K562 (cell line): ENCODE measurements at regions not wholly inside any gene's neighbourhood (a gene's known extent, or its start where the extent isn't known, plus 50 kb on each side); places are given as distances from the start of the nearest gene placed in this dataset.

Experiments
- CBX8 ChIP-seq: fragments of 200-600 bp; sonication (generic); IDR thresholded peaks from 2 replicates; pipeline ENCODE4 v1.6.1; 2012; ENCODE audit warnings: borderline replicate concordance, mixed run types, low read depth, mild to moderate bottlenecking, moderate library complexity, mixed read lengths, low read length, control low read depth, inconsistent platforms; ENCODE audit not compliant: poor library complexity, severe bottlenecking; ENCODE audit errors: extremely low read depth
- NBN ChIP-seq: fragments of 450-650 bp; IDR thresholded peaks from 2 replicates; pipeline ENCODE4 v1.6.1; 2016; ENCODE audit warnings: low read depth, mild to moderate bottlenecking
- SAFB2 ChIP-seq: fragments of 200-400 bp; formaldehyde crosslinking; IDR thresholded peaks from 2 replicates; pipeline ENCODE4 v1.6.1; 2018; ENCODE audit warnings: borderline replicate concordance, low read length, low read depth, moderate library complexity; ENCODE audit not compliant: severe bottlenecking
- ZNF174 ChIP-seq: fragments of 250-450 bp; sonication (Bioruptor Pico); IDR thresholded peaks from 2 replicates; pipeline ENCODE4 v1.4.0; 2020; ENCODE audit warnings: mild to moderate bottlenecking
- ZNF436 ChIP-seq: fragments of 250-450, 450-650 bp; sonication (Bioruptor Pico); formaldehyde crosslinking; IDR thresholded peaks from 2 replicates; pipeline ENCODE4 v1.7.0; 2020; ENCODE audit warnings: mild to moderate bottlenecking
- TF ChIP-seq, protein P1 (sequence below): fragments of 450-650 bp; IDR thresholded peaks from 2 replicates; pipeline ENCODE4 v1.6.1; 2016; ENCODE audit warnings: mild to moderate bottlenecking, moderate library complexity
- TF ChIP-seq, protein P2 (sequence below): fragments of 250-450 bp; sonication (Bioruptor Pico); IDR thresholded peaks from 2 replicates; pipeline ENCODE4 v1.5.0; 2020; ENCODE audit warnings: mild to moderate bottlenecking

DNA sequence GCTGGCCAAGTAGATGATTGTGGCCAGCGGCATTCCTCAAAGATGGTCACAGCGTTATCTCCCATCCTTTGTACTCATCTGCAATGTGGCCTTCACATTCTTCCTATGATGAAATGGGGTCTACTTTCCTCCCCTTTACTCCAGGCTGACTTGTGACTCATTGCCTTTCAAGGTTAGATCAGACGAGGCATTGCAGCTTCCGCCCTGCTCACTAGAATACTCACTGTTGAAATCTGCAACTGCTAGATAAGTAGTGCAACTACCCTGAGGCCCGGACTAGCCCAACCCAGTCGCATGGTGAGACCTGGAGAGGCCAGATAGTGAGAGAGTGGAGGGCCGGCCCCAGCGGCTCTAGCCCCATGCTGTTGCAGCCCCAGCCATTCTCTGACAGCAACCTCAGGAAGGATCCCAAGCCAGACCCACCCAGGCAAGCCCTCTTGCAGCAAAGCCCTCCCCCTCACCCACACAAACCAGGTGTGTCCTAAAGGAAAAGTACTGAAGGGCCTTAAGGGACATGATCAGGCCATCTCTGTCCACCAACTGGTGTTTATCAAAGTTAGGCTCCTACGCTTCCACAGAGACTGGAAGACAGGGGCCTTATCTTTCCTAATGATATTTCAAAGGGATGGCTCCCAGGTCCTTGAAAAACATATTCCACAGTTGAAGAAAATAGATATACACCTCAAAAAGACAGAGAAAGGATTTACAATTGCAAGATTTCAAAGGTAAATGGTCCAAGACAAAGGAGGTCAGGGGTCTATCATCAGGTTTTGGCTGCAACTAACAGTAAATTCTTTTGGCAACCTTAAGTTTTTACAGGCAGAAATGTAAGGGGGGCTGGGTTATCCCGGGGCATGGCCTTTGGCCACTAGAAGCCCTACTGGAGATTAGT is 107.2 kb upstream of the TRIM24 start (continued):
- TF ChIP-seq, protein P1, sequence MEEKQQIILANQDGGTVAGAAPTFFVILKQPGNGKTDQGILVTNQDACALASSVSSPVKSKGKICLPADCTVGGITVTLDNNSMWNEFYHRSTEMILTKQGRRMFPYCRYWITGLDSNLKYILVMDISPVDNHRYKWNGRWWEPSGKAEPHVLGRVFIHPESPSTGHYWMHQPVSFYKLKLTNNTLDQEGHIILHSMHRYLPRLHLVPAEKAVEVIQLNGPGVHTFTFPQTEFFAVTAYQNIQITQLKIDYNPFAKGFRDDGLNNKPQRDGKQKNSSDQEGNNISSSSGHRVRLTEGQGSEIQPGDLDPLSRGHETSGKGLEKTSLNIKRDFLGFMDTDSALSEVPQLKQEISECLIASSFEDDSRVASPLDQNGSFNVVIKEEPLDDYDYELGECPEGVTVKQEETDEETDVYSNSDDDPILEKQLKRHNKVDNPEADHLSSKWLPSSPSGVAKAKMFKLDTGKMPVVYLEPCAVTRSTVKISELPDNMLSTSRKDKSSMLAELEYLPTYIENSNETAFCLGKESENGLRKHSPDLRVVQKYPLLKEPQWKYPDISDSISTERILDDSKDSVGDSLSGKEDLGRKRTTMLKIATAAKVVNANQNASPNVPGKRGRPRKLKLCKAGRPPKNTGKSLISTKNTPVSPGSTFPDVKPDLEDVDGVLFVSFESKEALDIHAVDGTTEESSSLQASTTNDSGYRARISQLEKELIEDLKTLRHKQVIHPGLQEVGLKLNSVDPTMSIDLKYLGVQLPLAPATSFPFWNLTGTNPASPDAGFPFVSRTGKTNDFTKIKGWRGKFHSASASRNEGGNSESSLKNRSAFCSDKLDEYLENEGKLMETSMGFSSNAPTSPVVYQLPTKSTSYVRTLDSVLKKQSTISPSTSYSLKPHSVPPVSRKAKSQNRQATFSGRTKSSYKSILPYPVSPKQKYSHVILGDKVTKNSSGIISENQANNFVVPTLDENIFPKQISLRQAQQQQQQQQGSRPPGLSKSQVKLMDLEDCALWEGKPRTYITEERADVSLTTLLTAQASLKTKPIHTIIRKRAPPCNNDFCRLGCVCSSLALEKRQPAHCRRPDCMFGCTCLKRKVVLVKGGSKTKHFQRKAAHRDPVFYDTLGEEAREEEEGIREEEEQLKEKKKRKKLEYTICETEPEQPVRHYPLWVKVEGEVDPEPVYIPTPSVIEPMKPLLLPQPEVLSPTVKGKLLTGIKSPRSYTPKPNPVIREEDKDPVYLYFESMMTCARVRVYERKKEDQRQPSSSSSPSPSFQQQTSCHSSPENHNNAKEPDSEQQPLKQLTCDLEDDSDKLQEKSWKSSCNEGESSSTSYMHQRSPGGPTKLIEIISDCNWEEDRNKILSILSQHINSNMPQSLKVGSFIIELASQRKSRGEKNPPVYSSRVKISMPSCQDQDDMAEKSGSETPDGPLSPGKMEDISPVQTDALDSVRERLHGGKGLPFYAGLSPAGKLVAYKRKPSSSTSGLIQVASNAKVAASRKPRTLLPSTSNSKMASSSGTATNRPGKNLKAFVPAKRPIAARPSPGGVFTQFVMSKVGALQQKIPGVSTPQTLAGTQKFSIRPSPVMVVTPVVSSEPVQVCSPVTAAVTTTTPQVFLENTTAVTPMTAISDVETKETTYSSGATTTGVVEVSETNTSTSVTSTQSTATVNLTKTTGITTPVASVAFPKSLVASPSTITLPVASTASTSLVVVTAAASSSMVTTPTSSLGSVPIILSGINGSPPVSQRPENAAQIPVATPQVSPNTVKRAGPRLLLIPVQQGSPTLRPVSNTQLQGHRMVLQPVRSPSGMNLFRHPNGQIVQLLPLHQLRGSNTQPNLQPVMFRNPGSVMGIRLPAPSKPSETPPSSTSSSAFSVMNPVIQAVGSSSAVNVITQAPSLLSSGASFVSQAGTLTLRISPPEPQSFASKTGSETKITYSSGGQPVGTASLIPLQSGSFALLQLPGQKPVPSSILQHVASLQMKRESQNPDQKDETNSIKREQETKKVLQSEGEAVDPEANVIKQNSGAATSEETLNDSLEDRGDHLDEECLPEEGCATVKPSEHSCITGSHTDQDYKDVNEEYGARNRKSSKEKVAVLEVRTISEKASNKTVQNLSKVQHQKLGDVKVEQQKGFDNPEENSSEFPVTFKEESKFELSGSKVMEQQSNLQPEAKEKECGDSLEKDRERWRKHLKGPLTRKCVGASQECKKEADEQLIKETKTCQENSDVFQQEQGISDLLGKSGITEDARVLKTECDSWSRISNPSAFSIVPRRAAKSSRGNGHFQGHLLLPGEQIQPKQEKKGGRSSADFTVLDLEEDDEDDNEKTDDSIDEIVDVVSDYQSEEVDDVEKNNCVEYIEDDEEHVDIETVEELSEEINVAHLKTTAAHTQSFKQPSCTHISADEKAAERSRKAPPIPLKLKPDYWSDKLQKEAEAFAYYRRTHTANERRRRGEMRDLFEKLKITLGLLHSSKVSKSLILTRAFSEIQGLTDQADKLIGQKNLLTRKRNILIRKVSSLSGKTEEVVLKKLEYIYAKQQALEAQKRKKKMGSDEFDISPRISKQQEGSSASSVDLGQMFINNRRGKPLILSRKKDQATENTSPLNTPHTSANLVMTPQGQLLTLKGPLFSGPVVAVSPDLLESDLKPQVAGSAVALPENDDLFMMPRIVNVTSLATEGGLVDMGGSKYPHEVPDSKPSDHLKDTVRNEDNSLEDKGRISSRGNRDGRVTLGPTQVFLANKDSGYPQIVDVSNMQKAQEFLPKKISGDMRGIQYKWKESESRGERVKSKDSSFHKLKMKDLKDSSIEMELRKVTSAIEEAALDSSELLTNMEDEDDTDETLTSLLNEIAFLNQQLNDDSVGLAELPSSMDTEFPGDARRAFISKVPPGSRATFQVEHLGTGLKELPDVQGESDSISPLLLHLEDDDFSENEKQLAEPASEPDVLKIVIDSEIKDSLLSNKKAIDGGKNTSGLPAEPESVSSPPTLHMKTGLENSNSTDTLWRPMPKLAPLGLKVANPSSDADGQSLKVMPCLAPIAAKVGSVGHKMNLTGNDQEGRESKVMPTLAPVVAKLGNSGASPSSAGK: peak; percentile 31; the same call in 1 of the 2 replicates
- TF ChIP-seq, protein P2, sequence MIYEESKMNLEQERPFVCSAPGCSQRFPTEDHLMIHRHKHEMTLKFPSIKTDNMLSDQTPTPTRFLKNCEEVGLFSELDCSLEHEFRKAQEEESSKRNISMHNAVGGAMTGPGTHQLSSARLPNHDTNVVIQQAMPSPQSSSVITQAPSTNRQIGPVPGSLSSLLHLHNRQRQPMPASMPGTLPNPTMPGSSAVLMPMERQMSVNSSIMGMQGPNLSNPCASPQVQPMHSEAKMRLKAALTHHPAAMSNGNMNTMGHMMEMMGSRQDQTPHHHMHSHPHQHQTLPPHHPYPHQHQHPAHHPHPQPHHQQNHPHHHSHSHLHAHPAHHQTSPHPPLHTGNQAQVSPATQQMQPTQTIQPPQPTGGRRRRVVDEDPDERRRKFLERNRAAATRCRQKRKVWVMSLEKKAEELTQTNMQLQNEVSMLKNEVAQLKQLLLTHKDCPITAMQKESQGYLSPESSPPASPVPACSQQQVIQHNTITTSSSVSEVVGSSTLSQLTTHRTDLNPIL (CRISPR knock-in tag): no peak
- TF ChIP-seq CBX8 (no peak), SAFB2 (no peak), NBN (peak; percentile 96), ZNF436 (no peak), ZNF174 (no peak)
